22Rv1 (cell line): ENCODE measurements at regions not wholly inside any gene's neighbourhood (a gene's known extent, or its start where the extent isn't known, plus 50 kb on each side); places are given as distances from the start of the nearest gene placed in this dataset.

ENCODE experiments used
- CTCF ChIP-seq: fragments of 450-650 bp; IDR thresholded peaks from 2 replicates; pipeline ENCODE4 v1.5.1; 2017; ENCODE audit warnings: mild to moderate bottlenecking
- ZFX ChIP-seq: fragments of 450-650 bp; IDR thresholded peaks from 2 replicates; pipeline ENCODE4 v1.6.1; 2017; ENCODE audit warnings: antibody characterized with exemption, borderline replicate concordance

- TF ChIP-seq CTCF = no peak
- TF ChIP-seq ZFX = no peak
These were observed 626.2 kb downstream of the TLR4 start for GRCh38 chr9:118330191-118330986.
